ENCODE measurements at regions not wholly inside any gene's neighbourhood (a gene's known extent, or its start where the extent isn't known, plus 50 kb on each side); places are given as distances from the start of the nearest gene placed in this dataset.

- TF ChIP-seq EZH2 (IDR thresholded peaks at IDR 0.05; ENCODE audit: low read length, unreplicated experiment) (no peak), EZH2phosphoT487 (IDR thresholded peaks at IDR 0.05; ENCODE audit: borderline replicate concordance, low read length) (no peak)
- TF ChIP-seq, protein P1, sequence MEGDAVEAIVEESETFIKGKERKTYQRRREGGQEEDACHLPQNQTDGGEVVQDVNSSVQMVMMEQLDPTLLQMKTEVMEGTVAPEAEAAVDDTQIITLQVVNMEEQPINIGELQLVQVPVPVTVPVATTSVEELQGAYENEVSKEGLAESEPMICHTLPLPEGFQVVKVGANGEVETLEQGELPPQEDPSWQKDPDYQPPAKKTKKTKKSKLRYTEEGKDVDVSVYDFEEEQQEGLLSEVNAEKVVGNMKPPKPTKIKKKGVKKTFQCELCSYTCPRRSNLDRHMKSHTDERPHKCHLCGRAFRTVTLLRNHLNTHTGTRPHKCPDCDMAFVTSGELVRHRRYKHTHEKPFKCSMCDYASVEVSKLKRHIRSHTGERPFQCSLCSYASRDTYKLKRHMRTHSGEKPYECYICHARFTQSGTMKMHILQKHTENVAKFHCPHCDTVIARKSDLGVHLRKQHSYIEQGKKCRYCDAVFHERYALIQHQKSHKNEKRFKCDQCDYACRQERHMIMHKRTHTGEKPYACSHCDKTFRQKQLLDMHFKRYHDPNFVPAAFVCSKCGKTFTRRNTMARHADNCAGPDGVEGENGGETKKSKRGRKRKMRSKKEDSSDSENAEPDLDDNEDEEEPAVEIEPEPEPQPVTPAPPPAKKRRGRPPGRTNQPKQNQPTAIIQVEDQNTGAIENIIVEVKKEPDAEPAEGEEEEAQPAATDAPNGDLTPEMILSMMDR (conservative IDR thresholded peaks at IDR 0.05; ENCODE audit: low read depth, low read length), result no peak
- Histone ChIP-seq H3K4me1 (ENCODE audit: insufficient read depth, low read length) (no peaks in the 10 kb centered on the region), H3K36me3 (ENCODE audit: low read depth, low read length) (no peaks in the 10 kb centered on the region), H3K9me2 (replicated peaks; ENCODE audit: low read length) (no peaks in the 10 kb centered on the region), H3K79me2 (ENCODE audit: low read length) (no peaks in the 10 kb centered on the region), H3K27me3 (ENCODE audit: low read length) (no peaks in the 10 kb centered on the region), H3K4me2 (ENCODE audit: low read length) (no peak overlapping the region), H4K20me1 (ENCODE audit: low read length) (no peaks in the 10 kb centered on the region), H3K9me3 (ENCODE audit: low read length) (no peaks in the 10 kb centered on the region), H2AFZ (ENCODE audit: low read length) (no peak overlapping the region), H3K4me3 (ENCODE audit: low read length) (no peak overlapping the region), H3F3A (ENCODE audit: low read length, unreplicated experiment) (no peaks in the 10 kb centered on the region), H3K27ac (ENCODE audit: low read length) (no peak overlapping the region), H3K9ac (ENCODE audit: low read length) (no peak overlapping the region)
- CTCF ChIA-PET, result no interaction called here
- POLR2A ChIA-PET (ENCODE audit: unreplicated experiment), result no interaction called here
- intact Hi-C loops (cut with micrococcal nuclease), result no loop called here
- BruUV-seq (replicated peaks), result no TSS peak
- no peak for ATAC-seq
- DNase-seq, result no peak
These were observed 132.9 kb downstream of the FZD1 start for GRCh38 chr7:91397096-91397495.

- Histone ChIP-seq H3K4me1 (ENCODE audit: insufficient read depth, low read length) (no peaks in the 10 kb centered on the region), H3K27ac (ENCODE audit: low read length) (no peak overlapping the region), H3K9ac (ENCODE audit: low read length) (no peak overlapping the region), H3K27me3 (ENCODE audit: low read length) (no peaks in the 10 kb centered on the region), H3K4me3 (ENCODE audit: low read length) (no peak overlapping the region), H3K9me2 (replicated peaks; ENCODE audit: low read length) (no peaks in the 10 kb centered on the region), H2AFZ (ENCODE audit: low read length) (no peak overlapping the region), H4K20me1 (ENCODE audit: low read length) (no peaks in the 10 kb centered on the region), H3K9me3 (ENCODE audit: low read length) (no peaks in the 10 kb centered on the region), H3F3A (ENCODE audit: low read length, unreplicated experiment) (no peaks in the 10 kb centered on the region), H3K4me2 (ENCODE audit: low read length) (no peak overlapping the region), H3K36me3 (ENCODE audit: low read depth, low read length) (no peaks in the 10 kb centered on the region), H3K79me2 (ENCODE audit: low read length) (no peaks in the 10 kb centered on the region)
- BruUV-seq (replicated peaks), result no TSS peak
- intact Hi-C loops (cut with micrococcal nuclease), result no loop called here
- DNase-seq (no peak), ATAC-seq (no peak)
- TF ChIP-seq EZH2 (IDR thresholded peaks at IDR 0.05; ENCODE audit: low read length, unreplicated experiment) (no peak), EZH2phosphoT487 (IDR thresholded peaks at IDR 0.05; ENCODE audit: borderline replicate concordance, low read length) (no peak)
- TF ChIP-seq, protein P1 (conservative IDR thresholded peaks at IDR 0.05; ENCODE audit: low read depth, low read length), result no peak
- ChIA-PET POLR2A (ENCODE audit: unreplicated experiment) (no interaction called here), CTCF (no interaction called here)
These were observed 133.4 kb downstream of the FZD1 start for GRCh38 chr7:91397612-91398011.

- Histone ChIP-seq H3K27me3 (ENCODE audit: low read length) (no peaks in the 10 kb centered on the region), H2AFZ (ENCODE audit: low read length) (no peak overlapping the region), H3K4me3 (ENCODE audit: low read length) (no peak overlapping the region), H3K9me3 (ENCODE audit: low read length) (no peaks in the 10 kb centered on the region), H3F3A (ENCODE audit: low read length, unreplicated experiment) (no peaks in the 10 kb centered on the region), H3K4me2 (ENCODE audit: low read length) (no peak overlapping the region), H3K9me2 (replicated peaks; ENCODE audit: low read length) (no peaks in the 10 kb centered on the region), H3K9ac (ENCODE audit: low read length) (no peak overlapping the region), H4K20me1 (ENCODE audit: low read length) (no peaks in the 10 kb centered on the region), H3K4me1 (ENCODE audit: insufficient read depth, low read length) (no peaks in the 10 kb centered on the region), H3K27ac (ENCODE audit: low read length) (no peak overlapping the region), H3K36me3 (ENCODE audit: low read depth, low read length) (no peaks in the 10 kb centered on the region), H3K79me2 (ENCODE audit: low read length) (no peaks in the 10 kb centered on the region)
- intact Hi-C loops (cut with micrococcal nuclease), result no loop called here
- ChIA-PET CTCF (no interaction called here), POLR2A (ENCODE audit: unreplicated experiment) (no interaction called here)
- no TSS peak for BruUV-seq (replicated peaks)
- ATAC-seq (no peak), DNase-seq (no peak)
- TF ChIP-seq EZH2phosphoT487 (IDR thresholded peaks at IDR 0.05; ENCODE audit: borderline replicate concordance, low read length), result no peak
- no peak for TF ChIP-seq EZH2 (IDR thresholded peaks at IDR 0.05; ENCODE audit: low read length, unreplicated experiment)
- TF ChIP-seq, protein P1 (conservative IDR thresholded peaks at IDR 0.05; ENCODE audit: low read depth, low read length), result no peak
These were observed 134.1 kb downstream of the FZD1 start for GRCh38 chr7:91398341-91398740.
